Renal pelvis (tissue), 1 donor: ENCODE measurements at regions not wholly inside any gene's neighbourhood (a gene's known extent, or its start where the extent isn't known, plus 50 kb on each side); places are given as distances from the start of the nearest gene placed in this dataset.

Source experiments
- DNase-seq: peaks from one replicate; pipeline ENCODE4 v3.0.0-alpha.2; 2013

- DNase-seq = no peak
Measured at GRCh38 chr4:25578432-25578831, 77.2 kb upstream of the SLC34A2 start.

DNA sequence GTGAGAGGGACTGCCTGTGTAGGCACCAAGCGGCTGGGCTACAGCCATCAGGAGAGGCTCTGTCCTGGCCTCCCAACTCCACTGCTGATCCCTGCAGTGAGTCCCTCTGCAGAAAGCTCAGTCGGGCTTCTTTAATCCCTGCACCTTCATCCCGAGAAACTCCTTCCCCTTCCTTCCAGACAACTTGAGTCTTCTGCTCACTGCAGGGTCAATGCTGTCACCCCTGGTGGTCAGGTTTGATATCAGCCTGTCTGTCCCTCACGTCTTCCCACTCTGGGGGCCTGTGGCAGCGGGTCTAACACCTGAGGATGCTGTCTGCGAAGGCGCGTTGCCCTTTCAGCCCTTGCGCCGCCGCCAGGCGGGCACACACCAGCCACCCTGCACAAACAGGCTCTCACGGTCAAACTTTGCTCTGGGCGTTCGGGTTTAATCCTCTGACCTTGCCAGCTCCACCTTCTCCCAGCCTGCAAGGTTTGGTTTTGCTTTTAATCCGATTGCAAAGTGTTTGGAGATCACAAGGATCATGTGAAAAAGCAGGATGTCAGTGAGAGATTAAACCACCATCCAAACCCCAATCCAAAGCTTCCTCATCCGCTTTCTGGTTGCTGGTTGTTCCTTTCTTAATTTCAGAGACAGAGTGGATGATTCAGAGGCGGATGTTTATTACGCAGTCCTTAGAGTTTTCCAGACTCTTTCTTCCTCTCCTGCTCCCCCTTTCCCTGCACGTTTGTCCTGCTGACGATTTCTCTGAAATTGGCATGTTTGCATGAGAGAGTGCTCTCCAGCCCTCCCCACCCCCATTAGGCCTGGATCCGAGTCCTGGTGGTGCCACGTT is 74.8 kb upstream of the SLC34A2 start:
- DNase-seq = no peak

DNA sequence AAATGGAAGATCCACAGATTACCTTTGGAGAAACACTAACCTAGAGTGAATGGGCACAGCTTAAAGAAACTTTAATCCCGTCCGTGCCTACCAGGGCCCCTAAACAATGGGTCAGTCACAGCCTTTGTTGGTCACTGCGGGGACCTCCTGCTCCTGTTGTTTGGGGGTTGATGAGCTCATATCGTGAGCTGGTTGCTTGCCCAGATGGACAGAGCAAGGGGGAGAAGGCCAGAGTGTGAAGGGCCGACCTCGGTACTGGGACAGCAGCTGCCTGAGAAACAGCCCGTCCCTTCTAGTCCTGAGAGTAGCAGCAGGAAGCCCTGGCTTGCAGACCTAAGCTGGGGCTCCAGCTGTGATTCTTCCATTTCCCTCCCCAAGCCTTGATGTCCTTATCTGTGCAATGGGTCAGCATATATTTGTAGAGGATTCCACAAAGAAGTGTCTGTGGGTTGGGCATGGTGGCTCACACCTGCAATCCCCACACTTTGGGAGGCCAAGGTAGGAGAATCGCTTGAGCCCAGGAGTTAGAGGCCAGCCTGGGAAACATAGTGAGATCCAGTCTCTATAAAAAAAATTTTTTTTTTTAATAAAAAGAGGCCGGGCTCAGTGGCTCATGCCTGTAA is 69.6 kb upstream of the SLC34A2 start:
- DNase-seq = no peak

- no peak for DNase-seq
Measured at GRCh38 chr4:25588206-25588605, 67.4 kb upstream of the SLC34A2 start.

DNA sequence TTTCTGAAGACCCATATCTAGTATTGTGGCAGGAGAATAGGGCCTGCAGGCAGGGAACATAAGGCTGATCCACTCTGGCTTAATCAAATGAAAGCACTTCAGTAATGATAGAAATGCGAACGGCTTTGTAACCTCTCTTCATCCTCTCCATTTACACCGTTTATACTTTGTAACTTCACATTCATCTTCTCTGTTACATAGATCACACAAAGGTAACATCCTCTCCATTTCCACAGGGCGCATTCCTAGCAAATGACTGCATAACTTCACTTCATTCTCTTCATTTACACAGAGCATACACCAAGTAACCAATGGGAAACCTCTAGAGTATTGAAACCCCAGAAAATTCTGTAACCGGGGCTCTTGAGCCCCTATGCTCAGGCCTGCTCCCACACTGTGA is 65.5 kb upstream of the SLC34A2 start:
- no peak for DNase-seq

- no peak for DNase-seq
Measured at GRCh38 chr4:25592736-25593135, 62.9 kb upstream of the SLC34A2 start.
